AG04450 (cell line): ENCODE measurements at regions not wholly inside any gene's neighbourhood (a gene's known extent, or its start where the extent isn't known, plus 50 kb on each side); places are given as distances from the start of the nearest gene placed in this dataset.

Source experiments
- CTCF ChIA-PET: fragments of 300-600, 350-600 bp; formaldehyde crosslinking; extraction: SDS; loops from one replicate; lab custom pipeline; 2022; ENCODE audit warnings: antibody characterized with exemption, inconsistent platforms; lab: Charles Lee
- POLR2A ChIA-PET: fragments of 350-600 bp; formaldehyde crosslinking; extraction: SDS; loops from one replicate; lab custom pipeline; 2021; ENCODE audit warnings: antibody characterized with exemption, inconsistent platforms; lab: Yijun Ruan, JAX
- DNase-seq: peaks from one replicate; pipeline ENCODE4 v3.0.0-alpha.2; 2011; ENCODE audit warnings: low read depth, low spot score
- H3K27ac ChIP-seq: one replicate; pipeline ENCODE4 v1.5.1; 2012; ENCODE audit warnings: low read depth, low read length, control low read depth
- H3K27me3 ChIP-seq: one replicate; pipeline ENCODE4 v1.6.0; 2012; ENCODE audit warnings: low read length; ENCODE audit not compliant: control insufficient read depth, insufficient read depth
- H3K4me3 ChIP-seq: 2 replicates; pipeline ENCODE4 v1.5.1; 2011; ENCODE audit warnings: mild to moderate bottlenecking, low read depth, low read length, control low read depth
- H3K9me3 ChIP-seq: 2 replicates; pipeline ENCODE4 v1.5.1; 2012; ENCODE audit warnings: low read length; ENCODE audit not compliant: control insufficient read depth, insufficient read depth
- CTCF ChIP-seq: IDR thresholded peaks from 2 replicates; pipeline ENCODE4 v1.5.1; 2011; ENCODE audit warnings: low read depth, low read length, control low read depth, inconsistent platforms

DNA sequence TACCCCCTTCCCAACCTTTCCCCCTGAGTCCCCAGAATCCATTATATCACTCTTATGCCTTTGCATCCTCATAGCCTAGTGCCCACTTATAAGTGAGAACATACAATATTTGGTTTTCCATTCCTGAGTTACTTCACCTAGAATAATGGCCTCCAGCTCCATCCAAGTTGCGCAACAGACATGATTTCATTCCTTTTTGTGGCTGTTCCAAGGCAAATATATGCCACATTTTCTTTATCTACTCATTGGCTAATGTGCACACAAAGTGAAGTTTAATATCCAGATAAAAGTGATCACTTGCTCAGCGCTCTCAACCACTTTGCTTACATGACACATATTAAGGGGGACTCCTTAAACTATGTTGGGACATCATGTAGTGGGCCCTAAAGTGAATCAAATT is 72.4 kb upstream of the TIAM1 start:
- POLR2A ChIA-PET: no interaction called here
- DNase-seq: no peak
- no peaks in the 10 kb centered on the region for H3K27me3 ChIP-seq
- CTCF ChIA-PET: no interaction called here
- no peaks in the 10 kb centered on the region; the same call in none of the 2 replicates for H3K9me3 ChIP-seq
- H3K27ac ChIP-seq: no peak overlapping the region
- no peak for TF ChIP-seq CTCF
- no peak overlapping the region for H3K4me3 ChIP-seq

GRCh38 chr21:31414263-31415000 is 70.4 kb upstream of the TIAM1 start:
- H3K27me3 ChIP-seq: no peaks in the 10 kb centered on the region
- CTCF ChIA-PET: no interaction called here
- POLR2A ChIA-PET: no interaction called here
- no peak overlapping the region for H3K4me3 ChIP-seq
- TF ChIP-seq CTCF: no peak
- DNase-seq: no peak
- no peaks in the 10 kb centered on the region; the same call in none of the 2 replicates for H3K9me3 ChIP-seq
- H3K27ac ChIP-seq: no peak overlapping the region

DNA sequence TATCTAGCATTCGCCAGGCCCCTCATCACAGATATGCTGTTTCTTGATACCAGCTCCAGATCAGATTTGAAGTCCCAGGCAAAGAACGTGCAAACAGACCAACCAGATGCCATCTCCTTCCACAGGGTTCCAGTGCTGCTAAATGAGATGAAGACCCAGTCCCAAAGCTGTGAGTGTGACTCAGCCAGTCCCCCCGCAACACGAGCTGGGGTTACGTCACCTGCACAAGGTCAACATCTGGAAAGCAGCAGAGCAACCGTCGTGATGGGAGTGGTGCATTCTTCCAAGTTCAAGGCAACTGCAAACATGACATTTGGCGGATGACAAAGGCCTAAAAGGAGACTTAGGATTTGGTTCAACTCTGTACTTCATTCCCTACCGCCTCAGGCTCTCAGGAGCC is 69.6 kb upstream of the TIAM1 start:
- Histone ChIP-seq H3K27ac (no peak overlapping the region), H3K27me3 (no peaks in the 10 kb centered on the region), H3K4me3 (no peak overlapping the region), H3K9me3 (no peaks in the 10 kb centered on the region; the same call in none of the 2 replicates)
- POLR2A ChIA-PET: no interaction called here
- CTCF ChIA-PET: no interaction called here
- TF ChIP-seq CTCF: no peak
- DNase-seq: no peak

GRCh38 chr21:31410499-31411131 is 66.6 kb upstream of the TIAM1 start:
- no peak for DNase-seq
- POLR2A ChIA-PET: no interaction called here
- TF ChIP-seq CTCF: no peak
- no peak overlapping the region for H3K4me3 ChIP-seq
- H3K27ac ChIP-seq: no peak overlapping the region
- H3K9me3 ChIP-seq: no peaks in the 10 kb centered on the region
- CTCF ChIA-PET: no interaction called here
- H3K27me3 ChIP-seq: no peaks in the 10 kb centered on the region

DNA sequence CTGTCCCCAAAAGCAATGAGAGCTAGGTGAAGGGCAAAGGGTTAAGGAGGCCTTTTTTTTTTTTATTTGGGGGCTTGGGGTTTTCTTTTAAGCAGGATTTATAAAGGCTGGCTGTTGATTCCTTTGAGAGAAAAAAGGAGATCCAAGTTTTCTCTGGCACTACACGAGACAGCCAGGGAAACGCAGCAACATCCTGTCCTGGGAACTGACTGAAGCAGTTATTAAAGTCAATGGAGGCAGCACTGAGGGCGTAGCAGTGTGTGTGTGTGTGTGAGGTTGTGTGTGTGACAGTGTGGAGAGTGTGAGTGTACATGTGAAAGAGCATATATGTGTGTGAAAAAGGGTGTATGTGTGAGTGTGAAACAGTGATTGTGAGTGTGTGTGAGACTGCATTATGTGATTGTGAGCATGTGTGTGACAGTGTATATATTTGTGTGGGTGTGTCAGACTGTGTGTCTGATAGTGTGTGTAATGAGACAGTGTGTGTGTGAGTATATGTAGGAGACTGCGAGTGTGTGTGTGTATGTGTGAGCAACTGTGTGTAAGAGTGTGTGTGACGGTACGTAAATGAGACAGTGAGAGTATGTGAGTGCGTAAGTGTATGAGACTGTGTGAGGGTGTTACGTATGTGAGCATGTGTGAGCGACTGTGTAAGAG is 65.9 kb upstream of the TIAM1 start:
- no peak overlapping the region for H3K27ac ChIP-seq
- no peak for DNase-seq
- no peak overlapping the region for H3K4me3 ChIP-seq
- ChIA-PET POLR2A (no interaction called here), CTCF (no interaction called here)
- no peaks in the 10 kb centered on the region for H3K27me3 ChIP-seq
- H3K9me3 ChIP-seq: no peaks in the 10 kb centered on the region
- TF ChIP-seq CTCF: no peak
